ENCODE measurements at regions not wholly inside any gene's neighbourhood (a gene's known extent, or its start where the extent isn't known, plus 50 kb on each side); places are given as distances from the start of the nearest gene placed in this dataset.

DNA sequence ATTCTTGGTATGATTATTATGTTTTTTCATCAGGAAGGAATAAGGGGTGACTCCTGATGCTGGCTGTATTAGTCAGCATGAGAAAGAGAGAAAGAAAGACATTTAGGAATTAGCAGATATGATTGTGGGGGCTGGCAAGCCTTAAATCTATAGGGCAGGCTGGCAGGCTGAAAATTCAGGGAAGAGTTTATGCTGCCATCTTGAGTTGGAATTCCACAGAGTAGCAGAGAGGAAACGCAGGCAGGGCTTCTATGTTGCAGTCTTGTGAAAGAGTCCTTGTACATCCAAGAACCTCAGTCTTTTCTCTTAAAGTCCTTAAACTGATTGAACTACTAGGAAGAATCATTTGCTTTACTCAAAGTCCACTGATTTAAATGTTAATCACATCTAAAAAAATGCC, 262.7 kb upstream of the SLC10A2 start:
- TF ChIP-seq, protein P1, sequence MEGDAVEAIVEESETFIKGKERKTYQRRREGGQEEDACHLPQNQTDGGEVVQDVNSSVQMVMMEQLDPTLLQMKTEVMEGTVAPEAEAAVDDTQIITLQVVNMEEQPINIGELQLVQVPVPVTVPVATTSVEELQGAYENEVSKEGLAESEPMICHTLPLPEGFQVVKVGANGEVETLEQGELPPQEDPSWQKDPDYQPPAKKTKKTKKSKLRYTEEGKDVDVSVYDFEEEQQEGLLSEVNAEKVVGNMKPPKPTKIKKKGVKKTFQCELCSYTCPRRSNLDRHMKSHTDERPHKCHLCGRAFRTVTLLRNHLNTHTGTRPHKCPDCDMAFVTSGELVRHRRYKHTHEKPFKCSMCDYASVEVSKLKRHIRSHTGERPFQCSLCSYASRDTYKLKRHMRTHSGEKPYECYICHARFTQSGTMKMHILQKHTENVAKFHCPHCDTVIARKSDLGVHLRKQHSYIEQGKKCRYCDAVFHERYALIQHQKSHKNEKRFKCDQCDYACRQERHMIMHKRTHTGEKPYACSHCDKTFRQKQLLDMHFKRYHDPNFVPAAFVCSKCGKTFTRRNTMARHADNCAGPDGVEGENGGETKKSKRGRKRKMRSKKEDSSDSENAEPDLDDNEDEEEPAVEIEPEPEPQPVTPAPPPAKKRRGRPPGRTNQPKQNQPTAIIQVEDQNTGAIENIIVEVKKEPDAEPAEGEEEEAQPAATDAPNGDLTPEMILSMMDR (IDR thresholded peaks at IDR 0.05; ENCODE audit: borderline replicate concordance) = no peak
- Histone ChIP-seq H3K36me3 (no peaks in the 10 kb centered on the region), H3K27ac (replicated peaks) (no peak overlapping the region), H3K4me1 (no peaks in the 10 kb centered on the region), H3K9me3 (replicated peaks) (no peaks in the 10 kb centered on the region), H3K27me3 (ENCODE audit: low read depth) (no peaks in the 10 kb centered on the region), H3K4me3 (no peak overlapping the region)
- no peak for DNase-seq
- intact Hi-C loops (cut with micrococcal nuclease) = no loop called here

DNA sequence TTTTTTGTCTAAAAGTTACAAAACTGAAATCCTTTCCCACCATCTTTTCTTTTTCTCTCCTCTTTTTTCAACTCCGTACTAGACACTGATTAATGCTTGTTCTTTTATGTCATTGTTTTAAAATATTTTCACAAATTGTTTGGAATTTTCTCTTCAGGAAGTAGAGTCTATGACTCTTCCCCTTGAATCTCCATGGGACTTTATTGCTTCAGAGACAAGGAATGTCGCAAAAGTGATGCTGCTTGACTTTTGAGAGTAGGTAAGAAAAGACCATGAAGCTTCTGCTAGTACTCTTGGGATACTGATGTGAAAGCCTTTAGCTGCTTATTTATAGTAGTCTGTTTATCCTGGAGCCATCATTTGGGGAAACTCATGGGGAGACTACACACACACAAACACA, 260.1 kb upstream of the SLC10A2 start:
- H3K4me1 ChIP-seq = no peaks in the 10 kb centered on the region
- H3K4me3 ChIP-seq = no peak overlapping the region
- H3K27me3 ChIP-seq (ENCODE audit: low read depth) = no peaks in the 10 kb centered on the region
- DNase-seq = no peak
- intact Hi-C loops (cut with micrococcal nuclease) = no loop called here
- peaks cover 5% of the 10 kb centered on the region for H3K9me3 ChIP-seq (replicated peaks)
- H3K36me3 ChIP-seq = no peaks in the 10 kb centered on the region
- TF ChIP-seq, protein P1 (IDR thresholded peaks at IDR 0.05; ENCODE audit: borderline replicate concordance) = no peak
- H3K27ac ChIP-seq (replicated peaks) = no peak overlapping the region

DNA sequence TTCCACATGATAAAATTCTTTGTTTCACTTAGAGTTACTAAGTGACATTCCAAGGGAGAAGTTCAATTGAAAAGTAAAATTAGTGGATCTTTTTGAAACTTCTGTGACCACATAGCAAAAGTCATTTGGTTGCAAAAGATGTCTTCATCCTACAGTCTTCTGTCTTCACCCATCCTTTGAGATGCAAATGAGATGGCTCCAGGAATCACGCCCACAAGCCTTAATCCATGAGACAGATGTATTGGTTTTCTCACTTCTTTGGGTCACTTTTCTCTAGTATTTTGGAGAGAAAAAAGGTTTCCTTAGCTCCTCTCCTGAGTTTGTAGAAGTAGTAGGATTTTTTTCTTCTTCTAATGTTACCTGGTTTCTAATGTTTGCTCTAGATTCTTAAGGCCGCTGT, 259.5 kb upstream of the SLC10A2 start:
- H3K27ac ChIP-seq (replicated peaks) = no peak overlapping the region
- no peak overlapping the region for H3K4me3 ChIP-seq
- no peak for DNase-seq
- peaks cover 5% of the 10 kb centered on the region for H3K9me3 ChIP-seq (replicated peaks)
- TF ChIP-seq, protein P1 (IDR thresholded peaks at IDR 0.05; ENCODE audit: borderline replicate concordance) = no peak
- H3K4me1 ChIP-seq = no peaks in the 10 kb centered on the region
- H3K27me3 ChIP-seq (ENCODE audit: low read depth) = no peaks in the 10 kb centered on the region
- intact Hi-C loops (cut with micrococcal nuclease) = no loop called here
- no peaks in the 10 kb centered on the region for H3K36me3 ChIP-seq

DNA sequence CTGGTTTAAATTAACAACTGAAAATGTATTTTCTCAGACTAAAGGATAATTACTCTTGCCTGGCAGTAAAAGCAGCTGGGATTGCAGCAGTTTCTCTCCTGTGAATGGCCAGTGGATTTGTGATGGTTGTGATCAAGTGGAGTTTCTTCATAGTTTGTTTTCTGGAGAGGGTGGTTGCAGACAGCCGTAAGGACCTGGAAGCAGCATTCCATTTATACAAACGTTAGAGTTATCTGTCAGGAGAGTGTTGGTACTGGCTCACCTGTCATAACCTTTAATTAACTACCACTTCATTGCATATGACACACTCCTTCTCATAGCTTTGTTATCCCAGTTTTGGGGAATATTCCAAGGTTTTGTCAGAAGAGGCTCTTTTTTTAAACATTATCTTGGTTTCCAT, 258.4 kb upstream of the SLC10A2 start:
- intact Hi-C loops (cut with micrococcal nuclease) = no loop called here
- H3K9me3 ChIP-seq (replicated peaks) = peaks cover 5% of the 10 kb centered on the region
- H3K27me3 ChIP-seq (ENCODE audit: low read depth) = no peaks in the 10 kb centered on the region
- TF ChIP-seq, protein P1 (IDR thresholded peaks at IDR 0.05; ENCODE audit: borderline replicate concordance) = no peak
- H3K27ac ChIP-seq (replicated peaks) = no peak overlapping the region
- no peak for DNase-seq
- no peak overlapping the region for H3K4me3 ChIP-seq
- H3K4me1 ChIP-seq = no peaks in the 10 kb centered on the region
- H3K36me3 ChIP-seq = no peaks in the 10 kb centered on the region

DNA sequence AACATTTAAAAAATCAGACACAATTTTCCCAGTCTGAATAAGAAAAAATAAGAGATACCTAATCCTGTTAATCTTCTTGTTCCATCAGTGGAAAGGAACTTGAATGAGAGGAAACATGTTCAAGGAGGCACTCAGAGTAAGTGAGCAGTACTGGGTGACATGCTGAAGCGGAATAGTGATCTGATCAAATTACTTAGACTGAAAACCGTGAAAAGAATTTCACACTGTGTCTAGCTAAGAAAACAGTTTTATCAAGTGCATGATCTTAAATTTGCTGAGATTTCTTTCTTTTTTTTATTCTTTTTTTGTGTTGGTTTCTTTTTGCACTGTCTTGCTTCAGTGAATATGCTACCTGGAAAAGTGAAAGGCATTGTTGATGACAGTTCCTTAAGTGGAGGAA, 249.5 kb upstream of the SLC10A2 start:
- H3K27ac ChIP-seq (replicated peaks) = no peak overlapping the region

More for the DNA sequence above, 249.5 kb upstream of the SLC10A2 start:
- DNase-seq = no peak
- Histone ChIP-seq H3K36me3 (no peaks in the 10 kb centered on the region), H3K27me3 (ENCODE audit: low read depth) (no peaks in the 10 kb centered on the region), H3K4me1 (no peaks in the 10 kb centered on the region), H3K9me3 (replicated peaks) (no peaks in the 10 kb centered on the region), H3K4me3 (no peak overlapping the region)
- intact Hi-C loops (cut with micrococcal nuclease) = no loop called here
- TF ChIP-seq, protein P1 (IDR thresholded peaks at IDR 0.05; ENCODE audit: borderline replicate concordance) = no peak
